GM21529 (cell line): ENCODE measurements at regions not wholly inside any gene's neighbourhood (a gene's known extent, or its start where the extent isn't known, plus 50 kb on each side); places are given as distances from the start of the nearest gene placed in this dataset.

Experiments used
- ATAC-seq: cut with Tn5 transposase; IDR thresholded peaks from one replicate; pipeline ENCODE4 v1.9.1; 2021; ENCODE audit not compliant: unreplicated experiment

DNA sequence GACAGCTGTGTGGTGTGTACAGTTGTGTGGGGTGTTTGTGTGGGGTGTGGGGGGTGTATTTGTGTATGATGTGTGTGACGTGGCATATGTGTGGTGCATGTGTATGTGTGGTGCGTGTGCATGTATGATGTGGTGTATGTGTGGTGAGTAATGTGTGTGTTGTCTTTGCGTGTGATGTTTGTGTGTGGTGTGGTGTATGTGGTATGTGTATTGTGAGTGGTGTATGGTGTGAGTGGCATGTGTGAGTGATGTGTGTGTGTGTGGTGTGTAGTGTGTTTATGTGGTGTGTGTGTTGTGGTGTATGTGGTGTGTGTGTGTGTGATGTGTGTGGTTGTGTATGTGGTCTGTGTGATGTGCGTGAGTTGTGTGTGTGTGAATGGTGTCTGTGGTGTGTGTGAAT is 191.1 kb downstream of the MELK start:
- no peak for ATAC-seq

GRCh38 chr9:36764364-36765076 is 191.8 kb downstream of the MELK start:
- no peak for ATAC-seq

DNA sequence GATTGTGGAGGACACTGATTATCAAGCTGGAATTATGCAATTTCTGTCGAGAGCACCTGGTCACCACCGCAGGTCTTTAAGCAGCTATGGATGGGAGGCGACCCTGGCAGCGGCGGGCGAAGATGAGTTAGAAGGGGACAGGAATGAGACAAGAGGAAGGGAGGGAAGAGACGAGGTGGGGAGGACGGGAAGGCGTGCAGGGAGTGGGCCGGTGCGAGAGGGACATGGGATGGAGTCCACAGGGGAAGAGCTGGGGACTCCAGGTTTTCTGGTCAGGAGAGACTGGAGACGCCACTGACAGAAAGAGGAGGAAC is 192.3 kb downstream of the MELK start:
- ATAC-seq = no peak

GRCh38 chr9:36765468-36766341 is 193.0 kb downstream of the MELK start:
- peak; percentile 99 for ATAC-seq

DNA sequence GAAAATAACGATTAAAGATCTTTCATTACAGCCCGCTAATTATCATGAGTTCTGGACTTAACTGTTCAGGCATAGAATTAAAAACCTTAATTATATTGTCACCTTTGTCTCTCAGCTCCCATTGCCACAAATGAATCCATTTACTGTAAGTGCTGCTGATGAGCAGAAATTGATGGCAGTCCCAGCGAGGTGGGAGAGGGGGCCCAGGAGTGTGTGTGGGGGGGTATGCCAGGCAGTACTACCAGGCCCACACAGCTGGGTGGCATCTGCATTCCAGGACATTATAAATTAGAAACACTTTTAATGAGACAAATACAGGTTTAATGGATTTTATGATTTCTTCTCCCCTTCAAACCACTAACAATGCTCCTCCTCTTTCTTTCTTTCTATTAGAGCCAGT is 196.0 kb downstream of the MELK start:
- no peak for ATAC-seq

DNA sequence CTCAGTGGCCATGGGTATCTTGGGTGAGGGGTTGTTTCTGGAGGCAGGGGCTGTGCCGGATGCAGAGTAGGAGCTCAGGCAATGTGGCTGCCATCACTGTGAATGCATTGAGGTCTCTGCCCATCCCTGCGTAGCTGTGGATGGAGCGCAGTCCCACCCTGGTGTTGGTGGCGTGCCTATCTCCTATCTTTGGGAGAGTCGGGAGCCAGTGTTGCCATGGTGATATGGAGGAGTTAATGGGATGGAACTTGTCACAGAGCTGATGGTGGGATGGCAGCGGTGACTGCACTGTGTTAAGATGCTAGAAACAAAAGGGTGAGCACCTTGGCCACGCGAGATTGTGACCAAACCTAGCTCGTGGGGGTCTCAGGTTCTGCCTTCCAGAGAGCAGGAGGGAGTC is 197.3 kb downstream of the MELK start:
- ATAC-seq = no peak

DNA sequence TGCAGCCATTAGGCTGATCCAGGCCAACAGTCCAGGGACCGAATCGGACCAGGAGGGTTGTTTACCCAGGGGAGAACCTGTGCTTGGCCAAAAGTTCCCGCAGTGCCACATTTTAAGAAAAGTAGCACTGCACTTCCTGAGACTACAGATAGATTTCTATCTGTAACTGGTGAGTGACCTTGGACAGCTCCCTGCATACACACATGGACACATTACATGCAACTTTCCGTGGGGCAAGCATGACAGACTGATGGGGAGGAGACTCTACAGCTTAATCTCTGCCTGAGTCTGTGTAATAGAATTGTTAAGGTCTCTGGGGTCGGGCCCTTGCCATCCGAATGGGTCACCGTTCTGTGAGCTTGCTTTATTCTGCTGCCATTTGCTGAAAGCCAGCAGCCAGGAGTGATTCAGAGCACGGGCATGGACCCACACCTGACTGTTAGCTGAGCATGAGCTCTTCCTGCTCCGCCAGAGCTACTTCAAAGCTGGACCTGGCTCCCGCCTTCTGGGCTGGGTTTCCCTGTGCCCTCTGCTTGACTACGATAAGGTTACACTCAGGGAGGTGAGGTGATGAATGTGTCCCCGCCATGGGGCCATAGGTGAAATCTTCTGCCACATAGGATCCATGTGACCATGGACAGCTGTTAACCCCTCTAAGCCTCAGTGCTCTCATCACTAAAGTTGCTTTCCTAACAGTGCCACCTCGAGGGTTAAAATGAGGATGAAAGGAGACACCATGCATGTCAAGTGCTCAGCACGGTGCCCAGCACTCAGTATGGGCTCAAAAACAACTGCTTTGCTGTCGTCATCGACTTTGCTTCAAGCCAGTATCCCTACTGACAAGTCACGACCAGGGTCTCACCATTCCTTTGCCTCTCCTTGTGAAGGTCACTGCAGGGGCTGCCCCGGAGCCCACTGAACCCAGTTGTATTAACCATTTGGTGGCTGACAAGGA is 200.0 kb downstream of the MELK start:
- no peak for ATAC-seq

DNA sequence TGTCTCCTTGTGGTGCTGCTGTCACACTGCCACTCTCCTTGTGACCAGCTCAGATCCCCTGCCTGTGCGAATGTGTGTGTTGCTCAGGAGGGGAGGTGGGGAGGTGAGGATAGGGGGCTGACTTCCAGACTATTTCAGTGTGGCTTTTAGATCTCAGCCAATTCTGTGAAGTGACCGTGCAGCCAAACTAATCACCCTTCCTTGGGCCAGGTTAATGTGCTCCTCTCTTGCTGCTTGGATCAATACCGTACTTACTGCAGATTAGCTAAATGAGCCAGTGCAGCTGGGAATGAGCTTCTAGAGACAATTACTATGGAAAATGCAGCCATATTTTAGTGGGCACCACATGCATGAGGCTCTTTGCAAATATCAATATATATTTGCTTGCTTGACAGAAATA is 206.0 kb downstream of the MELK start:
- no peak for ATAC-seq

GRCh38 chr9:36779582-36779981 is 206.9 kb downstream of the MELK start:
- ATAC-seq = no peak

DNA sequence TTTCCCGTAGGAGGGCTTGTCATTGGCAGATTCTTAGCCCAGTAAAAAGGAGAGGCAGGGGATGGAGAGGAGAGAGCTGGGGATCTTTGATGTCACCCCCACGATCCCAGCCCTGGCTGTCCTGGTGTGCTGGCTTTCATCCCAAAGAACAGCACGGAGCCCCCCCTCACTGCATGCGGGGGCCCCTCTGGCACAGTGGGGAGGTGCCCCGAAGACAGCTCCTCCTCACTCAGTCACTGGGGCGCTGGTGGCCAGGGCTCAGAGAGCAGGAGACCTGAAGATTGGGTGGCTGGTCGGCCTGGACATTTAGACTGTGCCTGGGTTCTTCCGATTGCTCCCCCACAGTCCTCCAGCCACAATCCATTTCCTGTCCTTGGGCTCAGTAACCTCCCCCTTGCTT is 207.5 kb downstream of the MELK start:
- no peak for ATAC-seq

DNA sequence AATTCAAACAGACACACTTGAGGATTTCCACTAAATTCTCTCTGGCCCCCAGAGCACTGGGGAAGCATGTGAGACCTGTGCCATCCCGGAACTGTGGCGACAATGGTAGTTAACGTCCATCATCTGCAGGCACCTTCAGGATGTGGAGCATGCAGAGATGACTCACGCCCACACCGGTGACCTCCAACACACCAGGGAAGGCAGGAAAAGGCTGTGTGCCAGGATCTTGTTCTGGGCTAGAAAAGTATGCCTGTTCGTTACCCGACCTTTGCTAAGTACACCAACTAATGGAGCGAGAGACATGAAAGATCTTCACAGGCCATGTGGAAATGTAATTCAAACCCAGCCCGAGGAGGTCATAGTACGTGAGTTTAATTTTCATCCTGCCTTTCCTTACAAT is 208.8 kb downstream of the MELK start:
- ATAC-seq = no peak
